Epithelial cell of esophagus (primary cell): ENCODE measurements at regions not wholly inside any gene's neighbourhood (a gene's known extent, or its start where the extent isn't known, plus 50 kb on each side); places are given as distances from the start of the nearest gene placed in this dataset.

Experiments used
- DNase-seq: peaks from one replicate; pipeline ENCODE4 v3.0.0; 2010; ENCODE audit warnings: low read depth
- H3K4me3 ChIP-seq: 2 replicates; pipeline ENCODE4 v1.5.1; 2011; ENCODE audit warnings: mild to moderate bottlenecking, low read length, control low read depth
- TF ChIP-seq, protein P1 (sequence below): IDR thresholded peaks from 2 replicates; pipeline ENCODE4 v1.5.1; 2011; ENCODE audit warnings: low read depth, mild to moderate bottlenecking, low read length, control low read depth, inconsistent platforms; ENCODE audit not compliant: insufficient read depth; ENCODE audit errors: missing control alignments

DNA sequence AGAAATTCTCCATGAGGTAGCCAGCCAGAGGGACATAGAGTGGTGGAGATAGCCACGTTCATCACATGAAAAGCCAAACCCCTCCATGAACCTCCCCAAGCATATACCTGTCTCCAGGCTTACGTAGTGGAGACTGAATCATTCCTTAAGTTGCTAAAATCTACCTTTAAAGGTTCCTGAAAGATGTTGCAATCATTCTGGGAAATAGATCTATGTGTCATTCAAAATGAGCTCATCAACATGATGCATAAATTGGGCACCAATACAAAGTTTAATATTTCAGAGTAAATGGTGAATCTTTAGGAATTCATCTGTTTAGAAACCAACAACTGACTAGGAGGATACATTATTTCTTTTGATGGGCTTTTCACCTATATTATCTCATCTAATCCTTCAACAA is 362.6 kb upstream of the ID2 start:
- TF ChIP-seq, protein P1, sequence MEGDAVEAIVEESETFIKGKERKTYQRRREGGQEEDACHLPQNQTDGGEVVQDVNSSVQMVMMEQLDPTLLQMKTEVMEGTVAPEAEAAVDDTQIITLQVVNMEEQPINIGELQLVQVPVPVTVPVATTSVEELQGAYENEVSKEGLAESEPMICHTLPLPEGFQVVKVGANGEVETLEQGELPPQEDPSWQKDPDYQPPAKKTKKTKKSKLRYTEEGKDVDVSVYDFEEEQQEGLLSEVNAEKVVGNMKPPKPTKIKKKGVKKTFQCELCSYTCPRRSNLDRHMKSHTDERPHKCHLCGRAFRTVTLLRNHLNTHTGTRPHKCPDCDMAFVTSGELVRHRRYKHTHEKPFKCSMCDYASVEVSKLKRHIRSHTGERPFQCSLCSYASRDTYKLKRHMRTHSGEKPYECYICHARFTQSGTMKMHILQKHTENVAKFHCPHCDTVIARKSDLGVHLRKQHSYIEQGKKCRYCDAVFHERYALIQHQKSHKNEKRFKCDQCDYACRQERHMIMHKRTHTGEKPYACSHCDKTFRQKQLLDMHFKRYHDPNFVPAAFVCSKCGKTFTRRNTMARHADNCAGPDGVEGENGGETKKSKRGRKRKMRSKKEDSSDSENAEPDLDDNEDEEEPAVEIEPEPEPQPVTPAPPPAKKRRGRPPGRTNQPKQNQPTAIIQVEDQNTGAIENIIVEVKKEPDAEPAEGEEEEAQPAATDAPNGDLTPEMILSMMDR, result no peak
- no peak overlapping the region for H3K4me3 ChIP-seq
- peak; percentile 20 for DNase-seq

DNA sequence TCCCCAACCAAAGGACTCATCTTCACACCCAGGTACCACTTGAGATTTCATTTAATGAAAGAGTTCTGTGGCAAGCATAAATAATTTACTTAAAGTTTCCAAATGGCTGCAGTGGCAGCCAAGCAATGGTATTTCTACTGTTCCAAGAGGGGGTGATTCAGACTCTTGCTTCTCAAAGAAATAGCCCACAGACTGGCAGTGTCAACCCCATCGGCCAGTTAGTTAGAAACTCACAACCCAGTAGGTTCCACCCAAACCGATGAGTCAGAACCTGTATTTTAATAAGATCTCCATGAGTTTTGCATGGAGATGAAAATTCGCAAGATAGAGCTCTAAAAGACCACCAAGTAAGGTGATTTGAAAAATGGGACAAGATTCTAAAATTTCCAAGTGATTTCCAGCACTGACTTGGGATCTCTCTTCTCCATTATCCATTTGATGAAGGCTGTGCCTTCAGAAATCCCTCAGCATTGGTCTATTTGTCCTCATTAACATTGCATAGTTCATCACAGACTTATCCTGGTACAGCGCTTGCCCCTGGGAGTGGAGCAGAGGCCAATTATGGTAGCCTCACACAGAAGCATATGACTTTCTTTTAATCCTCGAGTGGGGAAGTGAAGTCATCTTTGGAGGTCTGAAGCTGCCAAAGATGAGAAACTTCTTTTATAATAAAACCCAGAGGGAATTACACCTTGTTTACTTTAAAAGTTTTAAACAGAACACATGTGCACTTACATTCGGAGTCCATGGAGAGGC is 361.4 kb upstream of the ID2 start:
- TF ChIP-seq, protein P1, result no peak
- DNase-seq, result no peak
- H3K4me3 ChIP-seq, result no peak overlapping the region

GRCh38 chr2:8322634-8323033 is 359.2 kb upstream of the ID2 start:
- TF ChIP-seq, protein P1, result no peak
- DNase-seq, result no peak
- no peak overlapping the region for H3K4me3 ChIP-seq

DNA sequence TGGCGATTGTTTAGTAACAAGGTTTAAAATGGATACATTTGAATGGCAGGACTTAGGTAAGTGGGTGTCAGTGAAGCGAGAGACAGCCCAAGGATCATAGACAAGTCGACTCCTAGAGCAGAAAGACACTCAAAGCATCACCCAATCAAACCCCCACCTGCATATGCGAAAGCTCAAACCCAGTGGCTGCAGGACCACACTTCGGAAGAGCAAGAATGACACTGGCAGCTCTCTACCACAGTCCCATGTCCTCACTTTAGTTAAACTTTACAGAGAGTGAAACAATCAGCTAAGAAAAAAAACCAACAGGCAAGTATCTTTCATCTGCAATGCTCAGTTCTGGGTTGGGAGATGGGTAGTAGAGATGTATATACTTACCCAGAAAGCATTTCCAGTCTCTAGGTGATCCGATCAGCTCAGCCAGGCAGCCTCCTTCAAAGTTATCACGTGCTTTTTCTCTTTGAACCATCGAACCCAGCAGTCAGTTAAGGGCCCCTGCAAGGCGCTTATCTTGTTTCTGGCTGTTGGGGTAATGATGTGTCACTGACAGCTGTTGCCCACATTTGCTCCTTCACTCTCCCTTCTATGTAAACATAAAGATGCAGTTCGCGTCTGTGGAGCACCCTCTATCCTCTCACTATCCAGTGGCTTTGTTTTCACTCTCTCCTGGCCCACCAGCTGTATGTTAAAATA is 357.5 kb upstream of the ID2 start:
- H3K4me3 ChIP-seq, result no peak overlapping the region
- no peak for DNase-seq
- TF ChIP-seq, protein P1, result no peak

DNA sequence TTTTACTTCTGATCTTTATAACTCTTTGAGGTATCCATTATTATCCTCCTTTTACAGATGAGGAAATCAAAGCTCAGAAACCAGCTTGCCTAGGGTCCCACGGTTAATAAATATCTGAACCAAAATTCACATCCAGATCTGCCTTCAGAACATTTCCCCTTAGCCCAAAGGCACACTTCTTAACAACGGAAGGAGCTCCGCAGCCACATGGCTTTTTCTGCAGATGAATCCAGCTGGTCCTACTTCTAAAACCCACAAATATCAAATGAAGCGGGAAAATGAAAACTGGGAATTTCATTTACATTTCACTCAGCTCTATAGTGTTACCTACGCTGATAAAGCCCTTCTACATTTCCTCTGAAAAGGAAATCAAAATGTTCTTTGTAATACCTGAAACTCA is 357.0 kb upstream of the ID2 start:
- TF ChIP-seq, protein P1, result no peak

DNA sequence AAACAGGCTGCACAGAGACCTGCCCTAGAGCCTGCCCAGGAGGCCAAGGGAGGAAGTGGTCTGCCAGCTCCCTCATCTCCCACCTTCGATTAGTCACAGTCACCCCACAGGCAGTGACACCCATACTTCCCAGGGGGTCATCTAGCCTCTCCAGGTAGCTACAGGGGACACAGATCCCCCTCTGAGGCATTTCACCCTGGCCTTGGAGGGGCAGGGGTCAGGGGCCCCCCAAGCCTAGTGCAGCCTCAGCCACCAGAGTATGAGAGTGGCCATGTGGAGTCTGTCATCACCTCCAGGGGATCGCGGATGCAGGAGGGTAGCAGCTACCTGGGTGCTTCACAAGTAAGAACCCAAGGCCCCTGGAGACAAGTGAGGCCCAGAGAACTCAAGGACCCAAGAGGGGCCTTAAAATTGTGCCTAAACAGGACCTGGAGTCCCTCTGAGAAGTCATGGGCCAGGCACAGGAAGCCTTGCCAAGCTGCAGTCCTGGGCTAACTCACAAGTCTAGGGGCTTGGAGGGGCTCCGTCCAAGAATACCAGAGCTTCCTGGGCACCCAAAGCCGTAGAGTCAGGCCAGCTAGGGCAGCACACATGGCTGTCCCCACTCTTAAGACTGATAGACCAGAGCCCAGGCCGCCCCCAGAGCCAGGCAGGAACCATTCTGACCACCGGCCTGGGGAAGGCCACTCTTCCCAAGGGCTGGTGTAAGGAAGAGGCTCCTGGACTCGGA is 354.3 kb upstream of the ID2 start:
- DNase-seq, result no peak
- H3K4me3 ChIP-seq, result no peak overlapping the region
- TF ChIP-seq, protein P1, result no peak

More for the DNA sequence above, 357.0 kb upstream of the ID2 start:
- H3K4me3 ChIP-seq, result no peak overlapping the region
- no peak for DNase-seq

GRCh38 chr2:8328217-8328616 is 353.6 kb upstream of the ID2 start:
- TF ChIP-seq, protein P1, result no peak
- no peak overlapping the region for H3K4me3 ChIP-seq
- DNase-seq, result no peak
